ENCODE measurements at regions not wholly inside any gene's neighbourhood (a gene's known extent, or its start where the extent isn't known, plus 50 kb on each side); places are given as distances from the start of the nearest gene placed in this dataset.
A peak's percentile ranks its signal among the peaks of the same experiment; 100 is the strongest.

DNA sequence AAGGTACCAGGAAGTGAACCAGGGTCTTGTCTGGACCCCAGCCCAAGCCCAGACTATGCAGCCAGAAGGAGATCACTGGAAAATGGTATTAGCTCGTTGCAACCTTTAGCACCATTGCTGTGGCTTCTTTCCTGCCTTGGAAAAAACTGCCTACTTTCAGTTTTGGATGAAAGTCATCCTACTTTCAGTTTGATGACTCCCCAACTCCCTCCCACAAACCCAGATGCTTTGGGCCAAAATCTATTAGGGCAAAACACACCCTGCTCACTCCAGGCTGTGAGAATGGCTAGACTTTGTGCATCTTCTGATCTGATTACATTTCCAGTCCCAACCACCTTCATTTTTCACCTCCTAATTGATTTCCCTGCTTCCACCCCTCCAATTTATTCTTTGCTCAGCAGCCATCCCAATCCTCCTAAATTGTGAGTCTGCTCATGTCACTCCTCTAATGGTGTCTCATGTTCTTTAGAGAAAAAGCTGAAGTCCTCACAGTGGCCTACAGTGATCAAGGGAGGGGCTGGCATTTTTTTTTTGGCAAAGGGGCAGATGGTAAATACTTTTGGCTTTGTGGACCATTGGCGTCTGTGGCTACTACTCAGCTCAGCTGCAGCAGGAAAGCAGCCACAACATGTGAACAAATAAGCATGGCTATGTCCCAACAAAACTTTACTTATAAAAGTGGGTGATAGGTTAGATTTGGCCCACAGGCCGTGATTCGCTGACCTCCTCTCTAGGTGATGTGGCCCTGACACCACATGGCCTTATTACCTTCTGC lies 368.7 kb downstream of the SLC4A3 start:
- DNase-seq, result no peak
- no peaks in the 10 kb centered on the region for H3K4me1 ChIP-seq
- no peaks in the 10 kb centered on the region for H3K36me3 ChIP-seq
- intact Hi-C loops (cut with DNase I; ENCODE audit: low total_unique reads), result no loop called here
- TF ChIP-seq POLR2AphosphoS5 (IDR thresholded peaks at IDR 0.05) (no peak), POLR2A (IDR thresholded peaks at IDR 0.05) (no peak), EP300 (IDR thresholded peaks at IDR 0.05) (no peak)
- TF ChIP-seq, protein P1, sequence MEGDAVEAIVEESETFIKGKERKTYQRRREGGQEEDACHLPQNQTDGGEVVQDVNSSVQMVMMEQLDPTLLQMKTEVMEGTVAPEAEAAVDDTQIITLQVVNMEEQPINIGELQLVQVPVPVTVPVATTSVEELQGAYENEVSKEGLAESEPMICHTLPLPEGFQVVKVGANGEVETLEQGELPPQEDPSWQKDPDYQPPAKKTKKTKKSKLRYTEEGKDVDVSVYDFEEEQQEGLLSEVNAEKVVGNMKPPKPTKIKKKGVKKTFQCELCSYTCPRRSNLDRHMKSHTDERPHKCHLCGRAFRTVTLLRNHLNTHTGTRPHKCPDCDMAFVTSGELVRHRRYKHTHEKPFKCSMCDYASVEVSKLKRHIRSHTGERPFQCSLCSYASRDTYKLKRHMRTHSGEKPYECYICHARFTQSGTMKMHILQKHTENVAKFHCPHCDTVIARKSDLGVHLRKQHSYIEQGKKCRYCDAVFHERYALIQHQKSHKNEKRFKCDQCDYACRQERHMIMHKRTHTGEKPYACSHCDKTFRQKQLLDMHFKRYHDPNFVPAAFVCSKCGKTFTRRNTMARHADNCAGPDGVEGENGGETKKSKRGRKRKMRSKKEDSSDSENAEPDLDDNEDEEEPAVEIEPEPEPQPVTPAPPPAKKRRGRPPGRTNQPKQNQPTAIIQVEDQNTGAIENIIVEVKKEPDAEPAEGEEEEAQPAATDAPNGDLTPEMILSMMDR (IDR thresholded peaks at IDR 0.05), result no peak
- no peak overlapping the region for H3K27ac ChIP-seq
- H3K4me3 ChIP-seq, result no peak overlapping the region
- no peaks in the 10 kb centered on the region for H3K9me3 ChIP-seq
- no peaks in the 10 kb centered on the region for H3K27me3 ChIP-seq
- 69 to 82% (median 72%) methylated on average over 4 of the region's 4 CpGs for WGBS, 5 donors

DNA sequence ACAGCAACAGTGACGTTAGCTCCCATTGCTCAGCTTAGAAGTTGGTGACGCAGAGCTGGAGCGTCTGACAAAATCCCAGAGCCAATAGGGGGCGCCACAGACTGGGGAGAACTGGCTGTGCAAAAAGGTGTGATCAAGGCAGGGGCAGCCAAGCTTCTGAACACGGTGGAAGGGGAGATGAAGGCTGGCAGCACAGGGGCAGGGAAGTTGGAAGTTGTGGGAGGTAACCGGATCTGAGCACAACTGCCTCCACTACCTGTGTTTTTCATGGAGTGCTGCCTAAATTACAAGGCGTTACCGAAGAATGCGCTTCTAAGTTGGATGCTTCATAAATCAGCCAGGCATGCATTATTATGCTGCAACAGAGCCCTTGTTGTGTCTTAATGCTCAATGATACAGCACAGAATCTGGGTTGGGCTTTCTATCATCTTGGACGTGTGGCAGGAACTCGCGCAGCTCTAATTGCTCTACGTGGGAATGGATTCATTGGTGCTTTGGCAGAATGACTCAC lies 370.0 kb downstream of the SLC4A3 start:
- peak in 1 of 2 donors; percentile 44 for DNase-seq
- H3K4me3 ChIP-seq, result no peak overlapping the region
- H3K27me3 ChIP-seq, result no peaks in the 10 kb centered on the region
- H3K27ac ChIP-seq, result no peak overlapping the region
- no peaks in the 10 kb centered on the region for H3K36me3 ChIP-seq
- intact Hi-C loops (cut with DNase I; ENCODE audit: low total_unique reads), result no loop called here
- WGBS, 5 donors, result 67 to 75% (median 69%) methylated on average over 12 to 13 of the region's 13 CpGs
- no peak for TF ChIP-seq POLR2AphosphoS5 (IDR thresholded peaks at IDR 0.05)
- TF ChIP-seq, protein P1 (IDR thresholded peaks at IDR 0.05), result no peak
- TF ChIP-seq EP300 (IDR thresholded peaks at IDR 0.05), result no peak
- no peak for TF ChIP-seq POLR2A (IDR thresholded peaks at IDR 0.05)
- no peaks in the 10 kb centered on the region for H3K4me1 ChIP-seq
- no peaks in the 10 kb centered on the region for H3K9me3 ChIP-seq

DNA sequence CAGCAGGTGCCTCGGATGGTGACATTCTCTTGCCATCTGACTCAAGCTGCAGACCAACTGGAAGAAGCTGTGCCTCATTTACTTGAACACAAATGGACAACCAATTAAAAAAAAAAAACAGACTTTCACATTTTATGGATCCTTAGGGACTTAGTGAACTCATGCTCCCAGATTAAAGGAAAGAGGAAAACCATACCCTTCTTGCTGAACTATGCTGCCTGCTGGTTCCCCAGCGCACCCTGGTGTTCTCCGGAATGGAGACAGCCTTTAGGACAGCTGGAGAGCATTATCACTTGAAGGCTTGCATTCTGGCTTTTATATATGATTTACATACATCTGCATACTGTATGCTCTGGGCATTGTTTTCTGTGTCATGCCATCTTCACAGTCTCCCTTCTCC lies 370.7 kb downstream of the SLC4A3 start:
- Histone ChIP-seq H3K4me1 (no peaks in the 10 kb centered on the region), H3K27me3 (no peaks in the 10 kb centered on the region), H3K4me3 (no peak overlapping the region), H3K36me3 (no peaks in the 10 kb centered on the region), H3K9me3 (no peaks in the 10 kb centered on the region), H3K27ac (no peak overlapping the region)
- TF ChIP-seq POLR2AphosphoS5 (IDR thresholded peaks at IDR 0.05) (no peak), POLR2A (IDR thresholded peaks at IDR 0.05) (no peak), EP300 (IDR thresholded peaks at IDR 0.05) (no peak)
- TF ChIP-seq, protein P1 (IDR thresholded peaks at IDR 0.05), result no peak
- 85 to 96% (median 92%) methylated on average over 3 of the region's 3 CpGs for WGBS, 5 donors
- intact Hi-C loops (cut with DNase I; ENCODE audit: low total_unique reads), result no loop called here
- DNase-seq, result peak in 1 of 2 donors; percentile 41

DNA sequence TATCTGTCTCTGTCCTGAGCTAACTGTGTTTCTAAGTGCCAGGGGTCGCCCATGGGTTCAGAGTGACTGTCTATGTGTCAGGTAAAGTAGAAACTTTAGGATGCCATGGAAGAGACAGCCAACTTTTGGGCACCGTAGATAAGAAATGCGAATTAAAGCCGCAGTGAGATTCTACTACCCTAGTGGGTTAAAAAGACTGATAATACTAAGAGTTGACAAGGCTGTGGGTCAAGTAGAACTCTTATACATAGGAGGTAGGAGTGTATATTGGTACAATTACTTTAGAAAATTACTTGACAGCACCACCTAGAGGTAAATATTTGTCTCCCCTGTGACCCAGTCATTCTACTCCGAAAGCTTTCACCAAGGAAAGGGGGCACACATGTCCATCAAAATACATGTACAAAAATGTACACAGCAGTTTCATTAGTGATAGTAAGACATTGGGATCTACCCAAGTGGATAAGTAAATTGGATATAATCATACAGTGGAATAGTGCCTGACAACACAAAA lies 371.3 kb downstream of the SLC4A3 start:
- Histone ChIP-seq H3K27me3 (no peaks in the 10 kb centered on the region), H3K4me3 (no peak overlapping the region), H3K27ac (no peak overlapping the region), H3K9me3 (no peaks in the 10 kb centered on the region), H3K36me3 (no peaks in the 10 kb centered on the region), H3K4me1 (no peaks in the 10 kb centered on the region)
- no peak for TF ChIP-seq POLR2AphosphoS5 (IDR thresholded peaks at IDR 0.05)
- no peak for TF ChIP-seq EP300 (IDR thresholded peaks at IDR 0.05)
- TF ChIP-seq, protein P1 (IDR thresholded peaks at IDR 0.05), result no peak
- TF ChIP-seq POLR2A (IDR thresholded peaks at IDR 0.05), result no peak
- intact Hi-C loops (cut with DNase I; ENCODE audit: low total_unique reads), result no loop called here
- DNase-seq, result no peak
- 78 to 92% (median 81%) methylated on average over 5 of the region's 5 CpGs for WGBS, 5 donors
